ENCODE measurements at regions not wholly inside any gene's neighbourhood (a gene's known extent, or its start where the extent isn't known, plus 50 kb on each side); places are given as distances from the start of the nearest gene placed in this dataset.

DNA sequence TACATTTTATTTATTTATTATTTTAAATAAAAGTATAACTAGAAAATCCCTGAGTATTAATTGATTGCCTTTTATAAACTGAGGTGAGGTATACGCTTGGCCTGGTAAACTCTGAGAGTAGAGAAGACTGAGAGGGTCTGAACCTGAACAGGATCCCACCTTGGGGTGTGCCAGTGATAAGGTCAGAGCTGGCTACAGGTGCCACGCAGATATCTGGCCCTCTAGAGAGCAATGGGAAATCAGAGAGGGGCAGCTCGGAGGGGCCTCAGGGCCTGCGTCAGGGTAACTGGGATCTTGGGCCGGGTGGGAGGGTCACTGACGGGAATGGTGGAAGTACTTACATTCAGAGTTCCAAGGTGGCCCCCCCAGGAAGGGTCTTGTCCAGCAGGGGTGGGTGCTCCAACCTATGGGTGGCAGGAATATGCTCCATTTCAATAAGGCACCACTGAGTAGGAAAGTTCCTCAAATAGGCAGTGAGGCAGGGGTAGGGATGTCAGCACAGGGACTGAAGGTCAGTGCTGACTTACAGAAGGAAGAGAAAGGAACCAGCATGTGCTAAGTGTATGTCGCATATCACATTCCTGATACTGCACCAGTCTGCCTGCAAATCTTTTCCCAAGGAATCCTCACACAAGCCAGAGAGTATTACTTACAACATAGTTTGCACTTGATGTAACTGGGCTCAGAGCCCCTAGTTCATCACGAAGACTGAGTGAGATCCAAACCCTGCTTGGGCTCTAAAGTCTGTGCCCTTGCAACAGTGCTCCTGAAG, 706.0 kb upstream of the RAB6C start:
- TF ChIP-seq, protein P1, sequence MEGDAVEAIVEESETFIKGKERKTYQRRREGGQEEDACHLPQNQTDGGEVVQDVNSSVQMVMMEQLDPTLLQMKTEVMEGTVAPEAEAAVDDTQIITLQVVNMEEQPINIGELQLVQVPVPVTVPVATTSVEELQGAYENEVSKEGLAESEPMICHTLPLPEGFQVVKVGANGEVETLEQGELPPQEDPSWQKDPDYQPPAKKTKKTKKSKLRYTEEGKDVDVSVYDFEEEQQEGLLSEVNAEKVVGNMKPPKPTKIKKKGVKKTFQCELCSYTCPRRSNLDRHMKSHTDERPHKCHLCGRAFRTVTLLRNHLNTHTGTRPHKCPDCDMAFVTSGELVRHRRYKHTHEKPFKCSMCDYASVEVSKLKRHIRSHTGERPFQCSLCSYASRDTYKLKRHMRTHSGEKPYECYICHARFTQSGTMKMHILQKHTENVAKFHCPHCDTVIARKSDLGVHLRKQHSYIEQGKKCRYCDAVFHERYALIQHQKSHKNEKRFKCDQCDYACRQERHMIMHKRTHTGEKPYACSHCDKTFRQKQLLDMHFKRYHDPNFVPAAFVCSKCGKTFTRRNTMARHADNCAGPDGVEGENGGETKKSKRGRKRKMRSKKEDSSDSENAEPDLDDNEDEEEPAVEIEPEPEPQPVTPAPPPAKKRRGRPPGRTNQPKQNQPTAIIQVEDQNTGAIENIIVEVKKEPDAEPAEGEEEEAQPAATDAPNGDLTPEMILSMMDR (IDR thresholded peaks at IDR 0.05), result no peak

DNA sequence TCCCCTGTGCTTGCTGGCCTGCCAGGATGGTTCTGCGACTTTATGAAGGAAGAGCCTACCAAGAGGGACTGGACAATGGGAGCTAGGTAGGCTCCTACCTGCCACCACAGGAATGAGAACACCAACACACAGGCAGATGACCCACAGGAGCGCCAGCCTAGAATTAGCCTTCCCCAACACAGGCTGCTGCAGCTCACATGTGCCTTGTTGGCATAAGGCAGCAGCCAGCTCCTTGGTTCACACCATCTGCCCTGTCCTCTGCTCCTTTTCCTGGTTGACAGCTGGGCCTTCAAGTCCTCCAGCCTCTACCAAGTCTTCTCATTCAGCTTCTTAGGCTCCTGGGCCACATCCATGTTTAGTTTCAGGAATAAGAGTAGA, 705.4 kb upstream of the RAB6C start:
- no peaks in the 10 kb centered on the region for H3K79me2 ChIP-seq
- no peaks in the 10 kb centered on the region for H3K27me3 ChIP-seq (ENCODE audit: control insufficient read depth, insufficient read depth, low read length)
- H3K4me3 ChIP-seq (ENCODE audit: low read depth, low read length), result no peak overlapping the region
- no peak overlapping the region for H3K4me2 ChIP-seq (ENCODE audit: low read length)
- no peak overlapping the region for H3K27ac ChIP-seq
- H3K9me3 ChIP-seq (ENCODE audit: control insufficient read depth, low read length), result no peaks in the 10 kb centered on the region
- H2AFZ ChIP-seq, result no peak overlapping the region
- H3K36me3 ChIP-seq (ENCODE audit: control insufficient read depth, insufficient read depth, low read length), result no peaks in the 10 kb centered on the region
- TF ChIP-seq, protein P1 (IDR thresholded peaks at IDR 0.05), result no peak
- H3K9ac ChIP-seq, result no peak overlapping the region
- H3K4me1 ChIP-seq, result no peaks in the 10 kb centered on the region

More for the DNA sequence above, 706.0 kb upstream of the RAB6C start:
- Histone ChIP-seq H3K4me3 (ENCODE audit: low read depth, low read length) (no peak overlapping the region), H3K4me1 (no peaks in the 10 kb centered on the region), H3K36me3 (ENCODE audit: control insufficient read depth, insufficient read depth, low read length) (no peaks in the 10 kb centered on the region), H3K27ac (no peak overlapping the region), H3K9me3 (ENCODE audit: control insufficient read depth, low read length) (no peaks in the 10 kb centered on the region), H3K27me3 (ENCODE audit: control insufficient read depth, insufficient read depth, low read length) (no peaks in the 10 kb centered on the region), H2AFZ (no peak overlapping the region), H3K4me2 (ENCODE audit: low read length) (no peak overlapping the region), H3K9ac (no peak overlapping the region), H3K79me2 (no peaks in the 10 kb centered on the region)

DNA sequence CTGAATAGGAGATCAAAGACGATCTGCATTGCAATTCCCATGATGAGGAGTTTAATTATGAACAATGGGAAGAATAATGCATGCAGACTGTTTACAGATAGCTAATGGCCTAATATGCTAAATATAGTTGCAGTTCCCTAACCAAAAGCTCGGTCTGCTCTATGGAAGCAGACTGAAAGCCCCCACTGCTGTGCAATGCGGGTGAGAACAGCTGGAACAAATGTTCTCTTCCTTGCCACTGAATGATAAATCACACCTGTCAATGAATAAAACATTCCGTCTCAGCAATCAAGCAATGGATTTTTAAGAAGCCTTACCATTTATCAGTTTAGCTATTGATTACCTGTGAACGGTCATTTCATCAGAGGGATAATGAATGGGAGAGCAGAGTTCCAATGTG, 704.5 kb upstream of the RAB6C start:
- no peak overlapping the region for H3K4me3 ChIP-seq (ENCODE audit: low read depth, low read length)
- no peak overlapping the region for H2AFZ ChIP-seq
- H3K4me2 ChIP-seq (ENCODE audit: low read length), result no peak overlapping the region
- TF ChIP-seq, protein P1 (IDR thresholded peaks at IDR 0.05), result no peak
- H3K27ac ChIP-seq, result no peak overlapping the region
- no peaks in the 10 kb centered on the region for H3K27me3 ChIP-seq (ENCODE audit: control insufficient read depth, insufficient read depth, low read length)
- no peaks in the 10 kb centered on the region for H3K79me2 ChIP-seq
- H3K9ac ChIP-seq, result no peak overlapping the region
- no peaks in the 10 kb centered on the region for H3K4me1 ChIP-seq
- no peaks in the 10 kb centered on the region for H3K36me3 ChIP-seq (ENCODE audit: control insufficient read depth, insufficient read depth, low read length)
- no peaks in the 10 kb centered on the region for H3K9me3 ChIP-seq (ENCODE audit: control insufficient read depth, low read length)

DNA sequence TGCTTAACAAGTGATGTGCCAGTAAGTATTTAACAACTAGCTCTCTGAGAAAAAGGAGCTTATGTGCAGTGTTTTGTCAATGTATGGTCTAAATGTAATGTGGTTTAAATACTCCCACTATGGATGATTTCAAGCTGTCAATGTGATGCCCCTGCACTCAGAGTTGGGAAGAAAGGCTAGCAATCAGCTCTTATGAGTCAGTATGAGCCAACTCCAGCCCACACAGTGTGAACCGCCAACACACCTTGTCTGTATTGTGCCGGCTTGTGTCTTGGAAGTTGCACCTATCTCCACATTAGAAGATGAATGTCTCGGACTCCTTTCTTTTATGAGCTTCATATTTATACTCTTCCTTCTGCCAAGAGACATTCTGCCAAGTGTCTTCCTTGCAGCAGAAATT, 703.8 kb upstream of the RAB6C start:
- no peaks in the 10 kb centered on the region for H3K36me3 ChIP-seq (ENCODE audit: control insufficient read depth, insufficient read depth, low read length)
- no peaks in the 10 kb centered on the region for H3K27me3 ChIP-seq (ENCODE audit: control insufficient read depth, insufficient read depth, low read length)
- H3K9ac ChIP-seq, result no peak overlapping the region
- H3K4me1 ChIP-seq, result no peaks in the 10 kb centered on the region
- H2AFZ ChIP-seq, result no peak overlapping the region
- no peak overlapping the region for H3K4me3 ChIP-seq (ENCODE audit: low read depth, low read length)
- TF ChIP-seq, protein P1 (IDR thresholded peaks at IDR 0.05), result no peak
- no peak overlapping the region for H3K27ac ChIP-seq
- no peaks in the 10 kb centered on the region for H3K9me3 ChIP-seq (ENCODE audit: control insufficient read depth, low read length)
- no peaks in the 10 kb centered on the region for H3K79me2 ChIP-seq
- no peak overlapping the region for H3K4me2 ChIP-seq (ENCODE audit: low read length)

Measured in parathyroid adenoma (tissue), 2 donors.